WTC11 (cell line): ENCODE measurements at regions not wholly inside any gene's neighbourhood (a gene's known extent, or its start where the extent isn't known, plus 50 kb on each side); places are given as distances from the start of the nearest gene placed in this dataset.
A peak's percentile ranks its signal among the peaks of the same experiment; 100 is the strongest.

ENCODE experiments used
- ESRRA ChIP-seq: sonication (generic); formaldehyde crosslinking; IDR thresholded peaks from 2 replicates; pipeline ENCODE4 v1.8.1; 2022; ENCODE audit warnings: mild to moderate bottlenecking, missing genetic modification reagents, borderline replicate concordance
- ETV6 ChIP-seq: sonication (generic); formaldehyde crosslinking; IDR thresholded peaks from 2 replicates; pipeline ENCODE4 v1.8.1; 2022; ENCODE audit warnings: mild to moderate bottlenecking, missing genetic modification reagents
- GRHL2 ChIP-seq: fragments of 250-450 bp; sonication (Bioruptor Pico); IDR thresholded peaks from 2 replicates; pipeline ENCODE4 v1.8.0; 2022; ENCODE audit warnings: mild to moderate bottlenecking, moderate library complexity; ENCODE audit not compliant: insufficient replicate concordance, severe bottlenecking
- MLX ChIP-seq: sonication (generic); formaldehyde crosslinking; IDR thresholded peaks from 2 replicates; pipeline ENCODE4 v1.8.1; 2023; ENCODE audit warnings: mild to moderate bottlenecking, missing genetic modification reagents, moderate library complexity
- NR2C2 ChIP-seq: sonication (generic); formaldehyde crosslinking; IDR thresholded peaks from 2 replicates; pipeline ENCODE4 v1.8.0; 2022; ENCODE audit warnings: mild to moderate bottlenecking, missing genetic modification reagents
- SP1 ChIP-seq: sonication (generic); formaldehyde crosslinking; conservative IDR thresholded peaks from 2 replicates; pipeline ENCODE4 v1.8.1; 2022; ENCODE audit warnings: missing genetic modification reagents
- TCF7 ChIP-seq: sonication (generic); formaldehyde crosslinking; IDR thresholded peaks from 2 replicates; pipeline ENCODE4 v1.8.0; 2022; ENCODE audit warnings: mild to moderate bottlenecking, low read depth, missing genetic modification reagents, moderate library complexity
- TEAD4 ChIP-seq: sonication (generic); formaldehyde crosslinking; IDR thresholded peaks from 2 replicates; pipeline ENCODE4 v1.8.0; 2022; ENCODE audit warnings: mild to moderate bottlenecking, missing genetic modification reagents
- ZBTB21 ChIP-seq: sonication (generic); formaldehyde crosslinking; IDR thresholded peaks from 2 replicates; pipeline ENCODE4 v1.8.1; 2023; ENCODE audit warnings: mild to moderate bottlenecking, missing genetic modification reagents, borderline replicate concordance
- TF ChIP-seq, protein P1 (sequence below): fragments of 200-600 bp; IDR thresholded peaks from 2 replicates; pipeline ENCODE4 v1.8.0; 2022; ENCODE audit warnings: antibody characterized with exemption
- TF ChIP-seq, protein P2 (sequence below): sonication (generic); formaldehyde crosslinking; IDR thresholded peaks from 2 replicates; pipeline ENCODE4 v1.8.0; 2022; ENCODE audit warnings: missing genetic modification reagents
- TF ChIP-seq, protein P3 (sequence below): sonication (generic); formaldehyde crosslinking; IDR thresholded peaks from 2 replicates; pipeline ENCODE4 v1.8.1; 2022; ENCODE audit warnings: mild to moderate bottlenecking, moderate library complexity, missing genetic modification reagents

- TF ChIP-seq SP1 (no peak), ESRRA (CRISPR knock-in tag) (no peak), TEAD4 (no peak), ZBTB21 (no peak), TCF7 (no peak), GRHL2 (CRISPR knock-in tag) (no peak), MLX (CRISPR knock-in tag) (no peak), ETV6 (CRISPR knock-in tag) (no peak), NR2C2 (CRISPR knock-in tag) (no peak)
- TF ChIP-seq, protein P1, sequence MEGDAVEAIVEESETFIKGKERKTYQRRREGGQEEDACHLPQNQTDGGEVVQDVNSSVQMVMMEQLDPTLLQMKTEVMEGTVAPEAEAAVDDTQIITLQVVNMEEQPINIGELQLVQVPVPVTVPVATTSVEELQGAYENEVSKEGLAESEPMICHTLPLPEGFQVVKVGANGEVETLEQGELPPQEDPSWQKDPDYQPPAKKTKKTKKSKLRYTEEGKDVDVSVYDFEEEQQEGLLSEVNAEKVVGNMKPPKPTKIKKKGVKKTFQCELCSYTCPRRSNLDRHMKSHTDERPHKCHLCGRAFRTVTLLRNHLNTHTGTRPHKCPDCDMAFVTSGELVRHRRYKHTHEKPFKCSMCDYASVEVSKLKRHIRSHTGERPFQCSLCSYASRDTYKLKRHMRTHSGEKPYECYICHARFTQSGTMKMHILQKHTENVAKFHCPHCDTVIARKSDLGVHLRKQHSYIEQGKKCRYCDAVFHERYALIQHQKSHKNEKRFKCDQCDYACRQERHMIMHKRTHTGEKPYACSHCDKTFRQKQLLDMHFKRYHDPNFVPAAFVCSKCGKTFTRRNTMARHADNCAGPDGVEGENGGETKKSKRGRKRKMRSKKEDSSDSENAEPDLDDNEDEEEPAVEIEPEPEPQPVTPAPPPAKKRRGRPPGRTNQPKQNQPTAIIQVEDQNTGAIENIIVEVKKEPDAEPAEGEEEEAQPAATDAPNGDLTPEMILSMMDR, result 0 out of 2 replicates have a peak, but pooled peaks have one; percentile 12
- TF ChIP-seq, protein P2, sequence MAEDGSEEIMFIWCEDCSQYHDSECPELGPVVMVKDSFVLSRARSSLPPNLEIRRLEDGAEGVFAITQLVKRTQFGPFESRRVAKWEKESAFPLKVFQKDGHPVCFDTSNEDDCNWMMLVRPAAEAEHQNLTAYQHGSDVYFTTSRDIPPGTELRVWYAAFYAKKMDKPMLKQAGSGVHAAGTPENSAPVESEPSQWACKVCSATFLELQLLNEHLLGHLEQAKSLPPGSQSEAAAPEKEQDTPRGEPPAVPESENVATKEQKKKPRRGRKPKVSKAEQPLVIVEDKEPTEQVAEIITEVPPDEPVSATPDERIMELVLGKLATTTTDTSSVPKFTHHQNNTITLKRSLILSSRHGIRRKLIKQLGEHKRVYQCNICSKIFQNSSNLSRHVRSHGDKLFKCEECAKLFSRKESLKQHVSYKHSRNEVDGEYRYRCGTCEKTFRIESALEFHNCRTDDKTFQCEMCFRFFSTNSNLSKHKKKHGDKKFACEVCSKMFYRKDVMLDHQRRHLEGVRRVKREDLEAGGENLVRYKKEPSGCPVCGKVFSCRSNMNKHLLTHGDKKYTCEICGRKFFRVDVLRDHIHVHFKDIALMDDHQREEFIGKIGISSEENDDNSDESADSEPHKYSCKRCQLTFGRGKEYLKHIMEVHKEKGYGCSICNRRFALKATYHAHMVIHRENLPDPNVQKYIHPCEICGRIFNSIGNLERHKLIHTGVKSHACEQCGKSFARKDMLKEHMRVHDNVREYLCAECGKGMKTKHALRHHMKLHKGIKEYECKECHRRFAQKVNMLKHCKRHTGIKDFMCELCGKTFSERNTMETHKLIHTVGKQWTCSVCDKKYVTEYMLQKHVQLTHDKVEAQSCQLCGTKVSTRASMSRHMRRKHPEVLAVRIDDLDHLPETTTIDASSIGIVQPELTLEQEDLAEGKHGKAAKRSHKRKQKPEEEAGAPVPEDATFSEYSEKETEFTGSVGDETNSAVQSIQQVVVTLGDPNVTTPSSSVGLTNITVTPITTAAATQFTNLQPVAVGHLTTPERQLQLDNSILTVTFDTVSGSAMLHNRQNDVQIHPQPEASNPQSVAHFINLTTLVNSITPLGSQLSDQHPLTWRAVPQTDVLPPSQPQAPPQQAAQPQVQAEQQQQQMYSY (CRISPR knock-in tag), result no peak
- TF ChIP-seq, protein P3, sequence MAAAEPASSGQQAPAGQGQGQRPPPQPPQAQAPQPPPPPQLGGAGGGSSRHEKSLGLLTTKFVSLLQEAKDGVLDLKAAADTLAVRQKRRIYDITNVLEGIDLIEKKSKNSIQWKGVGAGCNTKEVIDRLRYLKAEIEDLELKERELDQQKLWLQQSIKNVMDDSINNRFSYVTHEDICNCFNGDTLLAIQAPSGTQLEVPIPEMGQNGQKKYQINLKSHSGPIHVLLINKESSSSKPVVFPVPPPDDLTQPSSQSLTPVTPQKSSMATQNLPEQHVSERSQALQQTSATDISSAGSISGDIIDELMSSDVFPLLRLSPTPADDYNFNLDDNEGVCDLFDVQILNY (CRISPR knock-in tag), result no peak
Measured at GRCh38 chr7:125316466-125316865, 386.8 kb upstream of the POT1 start.
